Thyroid gland (tissue), 4 donors: ENCODE measurements at regions not wholly inside any gene's neighbourhood (a gene's known extent, or its start where the extent isn't known, plus 50 kb on each side); places are given as distances from the start of the nearest gene placed in this dataset.

Experiments
- POLR2A ChIP-seq, 2 donors: fragments of 450-650 bp; IDR thresholded peaks; one replicate each; pipeline ENCODE4 v1.6.1; 2017; ENCODE audit warnings: antibody characterized with exemption in 2 of 2, mild to moderate bottlenecking in 2 of 2, moderate library complexity in 1 of 2
- TF ChIP-seq, protein P1 (sequence below), 6 experiments: fragments of 200-600 bp in 3 of 6; fragments of 450-650 bp in 3 of 6; sonication (generic) in 3 of 6; IDR thresholded peaks; one replicate each; pipeline ENCODE4 v1.5.1; 2016 to 2019; ENCODE audit warnings: antibody characterized with exemption in 6 of 6, mild to moderate bottlenecking in 2 of 6, inconsistent platforms in 1 of 6, moderate library complexity in 1 of 6

- TF ChIP-seq, protein P1, sequence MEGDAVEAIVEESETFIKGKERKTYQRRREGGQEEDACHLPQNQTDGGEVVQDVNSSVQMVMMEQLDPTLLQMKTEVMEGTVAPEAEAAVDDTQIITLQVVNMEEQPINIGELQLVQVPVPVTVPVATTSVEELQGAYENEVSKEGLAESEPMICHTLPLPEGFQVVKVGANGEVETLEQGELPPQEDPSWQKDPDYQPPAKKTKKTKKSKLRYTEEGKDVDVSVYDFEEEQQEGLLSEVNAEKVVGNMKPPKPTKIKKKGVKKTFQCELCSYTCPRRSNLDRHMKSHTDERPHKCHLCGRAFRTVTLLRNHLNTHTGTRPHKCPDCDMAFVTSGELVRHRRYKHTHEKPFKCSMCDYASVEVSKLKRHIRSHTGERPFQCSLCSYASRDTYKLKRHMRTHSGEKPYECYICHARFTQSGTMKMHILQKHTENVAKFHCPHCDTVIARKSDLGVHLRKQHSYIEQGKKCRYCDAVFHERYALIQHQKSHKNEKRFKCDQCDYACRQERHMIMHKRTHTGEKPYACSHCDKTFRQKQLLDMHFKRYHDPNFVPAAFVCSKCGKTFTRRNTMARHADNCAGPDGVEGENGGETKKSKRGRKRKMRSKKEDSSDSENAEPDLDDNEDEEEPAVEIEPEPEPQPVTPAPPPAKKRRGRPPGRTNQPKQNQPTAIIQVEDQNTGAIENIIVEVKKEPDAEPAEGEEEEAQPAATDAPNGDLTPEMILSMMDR (IDR thresholded peaks at IDR 0.05): no peak
- TF ChIP-seq POLR2A (IDR thresholded peaks at IDR 0.05): no peak
Observed at GRCh38 chr5:40441733-40442132, 238.0 kb upstream of the PTGER4 start.
